ENCODE measurements at regions not wholly inside any gene's neighbourhood (a gene's known extent, or its start where the extent isn't known, plus 50 kb on each side); places are given as distances from the start of the nearest gene placed in this dataset.

DNA sequence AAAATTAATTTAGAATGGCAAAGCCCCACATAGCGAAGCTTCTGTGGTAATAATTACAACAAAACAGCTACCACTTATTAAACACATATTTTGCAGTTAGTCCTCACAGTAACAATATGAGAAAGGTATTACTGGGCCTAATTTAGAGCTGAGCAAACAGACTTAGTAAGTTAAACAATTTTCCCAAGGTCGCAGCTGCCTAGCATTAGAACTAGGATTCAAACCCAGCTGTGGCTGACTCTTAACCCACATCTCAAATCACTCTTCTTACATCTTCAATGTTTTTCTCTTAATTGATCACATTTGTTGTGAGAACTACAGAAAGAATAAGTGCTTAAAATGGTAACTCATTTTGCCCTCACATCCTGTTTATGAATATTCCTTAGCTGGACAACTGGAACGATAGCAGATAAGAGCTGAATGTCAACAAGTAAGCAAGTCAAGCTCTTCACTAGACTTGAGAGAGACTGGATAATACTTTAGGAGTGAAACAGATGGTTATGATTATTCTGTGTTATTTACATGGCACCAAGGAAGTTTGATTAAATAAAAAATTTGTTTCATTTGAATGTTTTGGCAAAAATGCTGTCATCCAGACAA is 59.4 kb upstream of the TMEM17 start:
- TF ChIP-seq CTCF (IDR thresholded peaks at IDR 0.05) (no peak), POLR2A (IDR thresholded peaks at IDR 0.05) (no peak)

Data from adrenal gland (tissue), 5 donors.